Heart left ventricle (tissue), 16 donors: ENCODE measurements at regions not wholly inside any gene's neighbourhood (a gene's known extent, or its start where the extent isn't known, plus 50 kb on each side); places are given as distances from the start of the nearest gene placed in this dataset.

Experiments used
- ATAC-seq, 4 donors: fragments of 200-7000 bp; cut with Tn5 transposase; one replicate each; pipeline ENCODE4 v1.9.1; 2020 to 2022; ENCODE audit warnings: moderate library complexity in 4 of 4, mild to moderate bottlenecking in 3 of 4, moderate number of reproducible peaks in 1 of 4
- DNase-seq, 5 donors: peaks; one replicate each; pipeline ENCODE4 v3.0.0-alpha.2; 2020
- H3K27ac ChIP-seq, 12 donors: fragments of 200-600 bp; sonication (generic) in 4 of 12; one replicate each; pipeline versions ENCODE4 v1.5.0 to v1.8.0; 2016 to 2022; ENCODE audit warnings: mild to moderate bottlenecking in 2 of 12
- H3K27me3 ChIP-seq, 9 donors: fragments of 200-600 bp; sonication (generic) in 2 of 9; one replicate each; pipeline versions ENCODE4 v1.5.1 to v1.8.0; 2016 to 2022; ENCODE audit warnings: mild to moderate bottlenecking in 3 of 9
- H3K36me3 ChIP-seq, 9 donors: fragments of 200-600 bp; sonication (generic) in 2 of 9; one replicate each; pipeline versions ENCODE4 v1.5.0 to v1.8.0; 2018 to 2022; ENCODE audit warnings: mild to moderate bottlenecking in 2 of 9
- H3K4me1 ChIP-seq, 12 donors: fragments of 200-600 bp; sonication (generic) in 4 of 12; one replicate each; pipeline versions ENCODE4 v1.5.0 to v1.8.0; 2016 to 2022; ENCODE audit warnings: mild to moderate bottlenecking in 3 of 12
- H3K4me3 ChIP-seq, 12 donors: fragments of 200-600 bp; sonication (generic) in 4 of 12; one replicate each; pipeline versions ENCODE4 v1.5.0 to v1.8.0; 2017 to 2022; ENCODE audit warnings: mild to moderate bottlenecking in 9 of 12, moderate library complexity in 4 of 12
- H3K9me3 ChIP-seq, 12 donors: fragments of 200-600 bp; sonication (generic) in 4 of 12; one replicate each; pipeline versions ENCODE4 v1.5.0 to v1.8.0; 2016 to 2022; ENCODE audit warnings: mild to moderate bottlenecking in 1 of 12
- POLR2A ChIP-seq, 2 donors: fragments of 450-650 bp; IDR thresholded peaks; one replicate each; pipeline ENCODE4 v1.6.1; 2017; ENCODE audit warnings: antibody characterized with exemption in 2 of 2, mild to moderate bottlenecking in 2 of 2, moderate library complexity in 2 of 2
- whole genome bisulfite sequencing, 4 donors: extraction: QIAGEN DNeasy Blood & Tissue Kit in 2 of 4; methylation state at CpG; one replicate each; pipeline versions ENCODE4 v1.1.5 to v1.1.7; 2013 to 2018; 5-methylcytosine and 5-hydroxymethylcytosine counted together
- intact Hi-C, 10 donors: fragments of 100-400 bp; cut with DNase I; formaldehyde crosslinking; loops; one replicate each; pipeline versions ENCODE4 v1.11.1 to v1.14.2; 2022
- TF ChIP-seq, protein P1 (sequence below), 12 donors: fragments of 200-600 bp; sonication (generic) in 4 of 12; IDR thresholded peaks; one replicate each; pipeline versions ENCODE4 v1.5.0 to v1.8.0; 2018 to 2022; ENCODE audit warnings: antibody characterized with exemption in 12 of 12, mild to moderate bottlenecking in 5 of 12
- donor health status: ischemic (EF 13 %, LVEDD 7.1; RV severe dilation, severe dysfunction).
- donor health status: healthy with polysubstance abuse.
- donor health status: DM: no; HTN: yes; CAD: no.
- donor health status: DM: no; HTN: no; CAD: no.
- donor health status: ischemic (EF 25% LVEDD 6.9; RV normal size, moderate dysfunction).
- donor health status: ischemic (EF 25% LVEDD 5.7; RV mildly dilated, moderate dysfunction).
- donor health status: healthy.
- donor health status: DM: yes; HTN: yes; CAD: no.
- donor health status: ischemic (EF 35%, LVEDD 5.7; RV mildly dilated, moderate dysfunction).
- donor health status: nonischemic (EF 11% LVEDD 7.7; RV severe dilation, severe dysfunction).
- donor health status: DM: yes; HTN: yes; CAD: no.
- donor health status: PGD.
- donor health status: ischemic (EF 29% LVEDD 5.4; RV normal size, mild dysfunction).
- donor health status: nonischemic (EF 23%, LVEDD 6.1; RV moderate dilation, normal function).

DNA sequence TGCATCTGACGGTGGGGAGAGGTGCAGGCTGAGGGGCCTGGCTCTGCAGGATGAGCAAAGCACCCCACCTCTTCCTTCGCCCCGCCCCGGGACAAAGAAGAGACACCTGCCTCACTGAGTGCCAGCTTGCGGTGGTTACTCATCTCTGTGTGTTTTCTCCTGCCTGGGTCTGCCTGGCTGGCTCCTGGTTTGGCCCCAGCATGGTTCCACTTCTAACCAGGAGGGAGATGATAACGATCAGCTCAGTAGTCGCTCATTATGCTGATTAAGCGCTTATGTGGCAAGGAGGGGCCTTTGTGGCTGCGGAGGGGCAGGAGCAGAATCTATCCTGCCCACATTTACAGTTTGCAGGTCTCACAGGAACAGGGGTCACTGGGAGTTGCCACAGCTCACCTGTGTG lies 68.7 kb upstream of the EDAR start:
- H3K27ac ChIP-seq: peak overlapping the region in 3 of 12 donors; percentile 59 to 76 (median 72)
- DNase-seq (no peak), ATAC-seq (no peak)
- no peak overlapping the region for H3K4me3 ChIP-seq
- H3K36me3 ChIP-seq: no peaks in the 10 kb centered on the region
- peaks cover 0 to 10% (median 0%) of the 10 kb centered on the region in 9 donors for H3K27me3 ChIP-seq
- H3K9me3 ChIP-seq: no peaks in the 10 kb centered on the region
- TF ChIP-seq, protein P1, sequence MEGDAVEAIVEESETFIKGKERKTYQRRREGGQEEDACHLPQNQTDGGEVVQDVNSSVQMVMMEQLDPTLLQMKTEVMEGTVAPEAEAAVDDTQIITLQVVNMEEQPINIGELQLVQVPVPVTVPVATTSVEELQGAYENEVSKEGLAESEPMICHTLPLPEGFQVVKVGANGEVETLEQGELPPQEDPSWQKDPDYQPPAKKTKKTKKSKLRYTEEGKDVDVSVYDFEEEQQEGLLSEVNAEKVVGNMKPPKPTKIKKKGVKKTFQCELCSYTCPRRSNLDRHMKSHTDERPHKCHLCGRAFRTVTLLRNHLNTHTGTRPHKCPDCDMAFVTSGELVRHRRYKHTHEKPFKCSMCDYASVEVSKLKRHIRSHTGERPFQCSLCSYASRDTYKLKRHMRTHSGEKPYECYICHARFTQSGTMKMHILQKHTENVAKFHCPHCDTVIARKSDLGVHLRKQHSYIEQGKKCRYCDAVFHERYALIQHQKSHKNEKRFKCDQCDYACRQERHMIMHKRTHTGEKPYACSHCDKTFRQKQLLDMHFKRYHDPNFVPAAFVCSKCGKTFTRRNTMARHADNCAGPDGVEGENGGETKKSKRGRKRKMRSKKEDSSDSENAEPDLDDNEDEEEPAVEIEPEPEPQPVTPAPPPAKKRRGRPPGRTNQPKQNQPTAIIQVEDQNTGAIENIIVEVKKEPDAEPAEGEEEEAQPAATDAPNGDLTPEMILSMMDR (IDR thresholded peaks at IDR 0.05): no peak
- TF ChIP-seq POLR2A (IDR thresholded peaks at IDR 0.05): no peak
- 78 to 82% (median 79%) methylated on average over 6 to 9 of the region's 9 CpGs for WGBS, 4 donors
- intact Hi-C loops: no loop called here
- peaks cover 0 to 21% (median 6%) of the 10 kb centered on the region in 12 donors for H3K4me1 ChIP-seq

DNA sequence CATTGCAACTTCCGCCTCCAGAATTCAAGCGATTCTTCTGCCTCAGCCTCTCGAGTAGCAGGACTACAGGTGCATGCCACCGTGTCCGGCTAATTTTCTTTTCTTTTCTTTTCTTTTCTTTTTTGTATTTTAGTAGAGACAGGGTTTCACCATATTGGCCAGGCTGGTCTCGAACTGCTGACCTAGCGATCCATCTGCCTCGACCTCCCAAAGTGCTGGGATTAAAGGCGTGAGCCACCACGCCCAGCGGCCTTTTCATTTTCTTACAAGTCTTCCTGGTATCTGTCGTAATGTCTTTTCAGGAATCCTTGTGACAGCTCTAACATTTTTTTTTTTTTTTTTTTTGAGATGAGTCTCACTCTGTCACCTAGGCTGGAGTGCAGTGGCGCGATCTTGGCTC lies 66.4 kb upstream of the EDAR start:
- peaks cover 0 to 10% (median 0%) of the 10 kb centered on the region in 9 donors for H3K27me3 ChIP-seq
- 89 to 91% (median 90%) methylated on average over 14 of the region's 14 CpGs for WGBS, 4 donors
- no peaks in the 10 kb centered on the region for H3K36me3 ChIP-seq
- DNase-seq (no peak), ATAC-seq (no peak)
- no peaks in the 10 kb centered on the region for H3K9me3 ChIP-seq
- peaks cover 0 to 21% (median 6%) of the 10 kb centered on the region in 12 donors for H3K4me1 ChIP-seq
- intact Hi-C loops: no loop called here
- no peak overlapping the region for H3K27ac ChIP-seq
- TF ChIP-seq POLR2A (IDR thresholded peaks at IDR 0.05): no peak
- TF ChIP-seq, protein P1 (IDR thresholded peaks at IDR 0.05): no peak
- H3K4me3 ChIP-seq: no peak overlapping the region

DNA sequence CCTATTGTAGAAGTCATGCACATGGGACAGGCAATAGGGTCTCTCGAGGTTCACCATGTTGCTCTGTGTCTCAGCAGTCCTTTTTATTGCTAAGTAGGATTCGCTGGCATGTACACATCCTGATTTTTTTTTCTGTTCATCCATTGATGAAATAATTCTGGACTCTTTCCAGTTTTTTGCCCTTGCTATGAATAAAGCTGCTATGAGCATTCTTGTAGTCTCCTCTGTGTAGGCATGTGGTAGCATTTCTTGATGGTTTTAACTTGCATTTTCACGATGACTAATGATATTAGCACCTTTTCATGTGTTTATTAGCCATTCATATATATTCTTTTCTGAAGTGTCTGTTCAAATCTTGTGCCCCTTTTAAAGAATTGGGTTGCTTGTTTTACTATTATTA lies 65.8 kb upstream of the EDAR start:
- TF ChIP-seq POLR2A (IDR thresholded peaks at IDR 0.05): no peak
- no peak overlapping the region for H3K4me3 ChIP-seq
- 81 to 86% (median 85%) methylated on average over 3 of the region's 3 CpGs for WGBS, 4 donors
- no peaks in the 10 kb centered on the region for H3K9me3 ChIP-seq
- peaks cover 0 to 10% (median 0%) of the 10 kb centered on the region in 9 donors for H3K27me3 ChIP-seq
- ATAC-seq (no peak), DNase-seq (no peak)
- H3K27ac ChIP-seq: no peak overlapping the region
- H3K4me1 ChIP-seq: peaks cover 0 to 20% (median 6%) of the 10 kb centered on the region in 12 donors
- intact Hi-C loops: no loop called here
- H3K36me3 ChIP-seq: no peaks in the 10 kb centered on the region

DNA sequence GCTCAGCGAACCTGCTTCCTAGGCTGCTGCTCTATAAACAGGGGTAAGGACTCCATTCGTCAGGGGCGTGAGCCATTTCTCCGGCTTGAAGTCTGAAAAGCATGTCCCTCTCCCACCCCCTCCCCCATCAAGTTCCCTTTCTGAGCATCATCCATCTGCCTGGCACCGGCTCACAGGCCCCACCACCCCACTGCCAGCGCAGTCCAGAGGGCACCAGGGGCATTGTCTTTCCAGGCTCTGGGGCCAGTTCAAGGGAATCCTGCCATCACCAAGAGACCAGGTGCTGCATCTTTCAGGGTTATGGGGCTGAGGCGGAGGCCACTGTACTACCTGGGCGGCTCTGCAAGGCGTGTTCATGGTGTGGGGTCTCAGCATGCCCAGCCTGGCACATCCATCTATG lies 64.7 kb upstream of the EDAR start:
- Histone ChIP-seq H3K36me3 (no peaks in the 10 kb centered on the region), H3K27ac (no peak overlapping the region), H3K27me3 (peaks cover 0 to 10% (median 0%) of the 10 kb centered on the region in 9 donors), H3K4me3 (no peak overlapping the region), H3K9me3 (no peaks in the 10 kb centered on the region), H3K4me1 (peaks cover 0 to 11% (median 3%) of the 10 kb centered on the region in 12 donors)
- intact Hi-C loops: no loop called here
- DNase-seq (no peak), ATAC-seq (no peak)
- TF ChIP-seq, protein P1 (IDR thresholded peaks at IDR 0.05): no peak
- TF ChIP-seq POLR2A (IDR thresholded peaks at IDR 0.05): no peak
- WGBS, 4 donors: 88 to 96% (median 94%) methylated on average over 6 to 9 of the region's 9 CpGs

DNA sequence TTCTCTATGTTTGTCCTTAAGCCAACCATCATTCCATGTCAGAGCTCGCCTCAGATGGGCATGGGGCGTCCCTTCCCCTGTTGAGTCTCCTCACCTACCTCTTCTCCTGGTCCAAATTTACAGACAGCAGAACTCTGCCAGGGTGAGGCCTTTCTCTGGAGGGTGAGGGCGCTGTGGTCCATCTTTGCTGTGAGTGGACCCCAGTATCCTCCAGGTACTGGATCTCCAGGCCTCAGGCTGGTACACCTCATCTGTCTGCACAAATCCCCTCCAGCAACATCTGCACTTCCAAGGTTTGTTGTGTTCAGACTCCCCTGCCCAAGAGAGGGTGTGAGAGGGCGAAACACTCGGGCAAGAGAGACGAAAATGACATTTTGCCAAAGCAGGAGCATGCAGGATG lies 63.9 kb upstream of the EDAR start:
- Histone ChIP-seq H3K27me3 (peaks cover 0 to 6% (median 0%) of the 10 kb centered on the region in 9 donors), H3K36me3 (no peaks in the 10 kb centered on the region), H3K4me1 (peaks cover 0 to 3% (median 0%) of the 10 kb centered on the region in 12 donors), H3K9me3 (no peaks in the 10 kb centered on the region), H3K4me3 (no peak overlapping the region), H3K27ac (no peak overlapping the region)
- no peak for DNase-seq
- TF ChIP-seq, protein P1 (IDR thresholded peaks at IDR 0.05): no peak
- TF ChIP-seq POLR2A (IDR thresholded peaks at IDR 0.05): no peak
- WGBS, 4 donors: 90 to 96% (median 93%) methylated on average over 6 of the region's 6 CpGs
- ATAC-seq: no peak
- intact Hi-C loops: no loop called here
